ENCODE measurements at regions not wholly inside any gene's neighbourhood (a gene's known extent, or its start where the extent isn't known, plus 50 kb on each side); places are given as distances from the start of the nearest gene placed in this dataset.

DNA sequence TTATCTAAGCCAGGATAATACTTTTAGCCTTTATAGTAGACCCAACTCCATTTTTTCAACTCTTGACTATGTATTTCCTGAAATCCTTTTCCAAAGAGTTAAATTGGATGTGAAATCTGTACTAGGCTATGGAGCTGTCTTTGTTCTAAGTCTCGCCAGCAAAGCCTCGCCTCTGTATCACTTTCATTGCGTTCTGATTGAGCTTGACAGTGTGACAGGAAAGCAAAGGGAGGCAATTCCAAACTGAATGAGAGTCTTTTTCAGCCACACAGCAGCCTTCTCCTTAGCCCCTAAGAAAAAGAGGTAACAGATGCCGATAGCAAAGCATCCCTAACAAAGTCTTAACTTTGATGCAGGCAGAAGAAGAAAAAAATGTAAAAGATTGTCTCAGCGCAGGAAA is 154.6 kb upstream of the OTX2 start:
- H3K4me1 ChIP-seq, result no peaks in the 10 kb centered on the region
- no peak overlapping the region for H3K27ac ChIP-seq (replicated peaks in 1 of 4)
- no peaks in the 10 kb centered on the region for H3K9me3 ChIP-seq
- H3K4me3 ChIP-seq, result no peak overlapping the region
- TF ChIP-seq EP300 (IDR thresholded peaks at IDR 0.05) (no peak), POLR2A (IDR thresholded peaks at IDR 0.05; ENCODE audit: low read depth) (no peak), POLR2AphosphoS5 (IDR thresholded peaks at IDR 0.05) (no peak)
- TF ChIP-seq, protein P1, sequence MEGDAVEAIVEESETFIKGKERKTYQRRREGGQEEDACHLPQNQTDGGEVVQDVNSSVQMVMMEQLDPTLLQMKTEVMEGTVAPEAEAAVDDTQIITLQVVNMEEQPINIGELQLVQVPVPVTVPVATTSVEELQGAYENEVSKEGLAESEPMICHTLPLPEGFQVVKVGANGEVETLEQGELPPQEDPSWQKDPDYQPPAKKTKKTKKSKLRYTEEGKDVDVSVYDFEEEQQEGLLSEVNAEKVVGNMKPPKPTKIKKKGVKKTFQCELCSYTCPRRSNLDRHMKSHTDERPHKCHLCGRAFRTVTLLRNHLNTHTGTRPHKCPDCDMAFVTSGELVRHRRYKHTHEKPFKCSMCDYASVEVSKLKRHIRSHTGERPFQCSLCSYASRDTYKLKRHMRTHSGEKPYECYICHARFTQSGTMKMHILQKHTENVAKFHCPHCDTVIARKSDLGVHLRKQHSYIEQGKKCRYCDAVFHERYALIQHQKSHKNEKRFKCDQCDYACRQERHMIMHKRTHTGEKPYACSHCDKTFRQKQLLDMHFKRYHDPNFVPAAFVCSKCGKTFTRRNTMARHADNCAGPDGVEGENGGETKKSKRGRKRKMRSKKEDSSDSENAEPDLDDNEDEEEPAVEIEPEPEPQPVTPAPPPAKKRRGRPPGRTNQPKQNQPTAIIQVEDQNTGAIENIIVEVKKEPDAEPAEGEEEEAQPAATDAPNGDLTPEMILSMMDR (IDR thresholded peaks at IDR 0.05), result no peak
- no peaks in the 10 kb centered on the region for H3K27me3 ChIP-seq
- H3K36me3 ChIP-seq, result no peaks in the 10 kb centered on the region
- WGBS, result 74% methylated on average over 5 of the region's 5 CpGs
- DNase-seq (ENCODE audit: extremely low spot score), result no peak
- intact Hi-C loops (cut with DNase I), result no loop called here

DNA sequence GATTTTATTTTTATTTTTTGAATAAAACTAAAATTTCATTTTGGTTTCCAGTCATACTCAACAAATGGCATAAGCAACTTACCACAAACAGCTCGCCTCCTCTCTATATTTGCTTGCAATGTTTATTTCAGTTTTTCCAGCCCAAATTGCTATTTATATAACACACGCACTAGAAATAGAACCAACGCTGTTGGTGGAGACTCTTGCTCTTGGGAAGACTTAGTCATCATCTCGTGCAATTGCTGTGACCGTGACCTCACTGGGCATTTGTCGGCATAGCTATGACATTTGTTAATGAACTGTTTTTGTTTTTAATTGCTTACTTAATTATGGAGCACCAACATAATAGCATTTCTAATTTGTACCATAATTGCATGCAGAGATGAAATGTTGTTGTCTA is 153.1 kb upstream of the OTX2 start:
- TF ChIP-seq POLR2A (IDR thresholded peaks at IDR 0.05; ENCODE audit: low read depth) (no peak), POLR2AphosphoS5 (IDR thresholded peaks at IDR 0.05) (no peak), EP300 (IDR thresholded peaks at IDR 0.05) (no peak)
- TF ChIP-seq, protein P1 (IDR thresholded peaks at IDR 0.05), result no peak

DNA sequence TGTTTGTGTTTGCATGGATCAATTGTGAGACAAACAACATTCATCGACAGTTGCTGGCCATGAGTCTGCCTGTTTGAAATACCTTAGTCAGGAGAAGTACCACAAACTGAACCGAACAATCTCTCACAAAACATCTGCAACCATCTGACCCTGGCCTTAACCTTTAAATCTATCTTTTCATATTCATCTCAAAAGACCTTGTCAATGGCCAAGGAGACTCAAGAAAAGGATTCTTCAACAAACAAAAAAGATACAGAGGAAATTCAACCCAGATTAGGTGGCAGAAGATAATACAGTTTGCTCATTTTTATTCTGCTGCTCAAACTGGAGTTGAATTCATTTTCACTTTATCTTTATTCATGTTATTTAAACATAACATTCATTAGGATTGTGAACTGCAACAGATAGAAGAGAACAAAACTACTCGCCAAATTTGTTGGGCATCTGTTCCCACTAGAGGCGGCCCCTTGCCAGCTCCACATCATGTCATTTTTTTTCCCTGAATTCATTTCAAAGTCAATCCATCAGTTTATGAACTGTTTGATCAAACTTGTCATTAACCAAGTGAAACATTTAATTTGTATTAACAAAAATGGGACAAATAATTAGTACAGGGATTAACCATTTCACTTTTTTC is 152.3 kb upstream of the OTX2 start:
- no peak overlapping the region for H3K4me3 ChIP-seq
- H3K27ac ChIP-seq (replicated peaks in 1 of 4), result no peak overlapping the region
- 55% methylated on average over 4 of the region's 4 CpGs for WGBS
- TF ChIP-seq EP300 (IDR thresholded peaks at IDR 0.05) (no peak), POLR2A (IDR thresholded peaks at IDR 0.05; ENCODE audit: low read depth) (no peak), POLR2AphosphoS5 (IDR thresholded peaks at IDR 0.05) (no peak)
- TF ChIP-seq, protein P1 (IDR thresholded peaks at IDR 0.05), result no peak
- H3K27me3 ChIP-seq, result no peaks in the 10 kb centered on the region
- no peaks in the 10 kb centered on the region for H3K9me3 ChIP-seq
- H3K4me1 ChIP-seq, result no peaks in the 10 kb centered on the region
- no peaks in the 10 kb centered on the region for H3K36me3 ChIP-seq
- intact Hi-C loops (cut with DNase I), result no loop called here
- no peak for DNase-seq (ENCODE audit: extremely low spot score)

More for the DNA sequence above, 153.1 kb upstream of the OTX2 start:
- no peaks in the 10 kb centered on the region for H3K4me1 ChIP-seq
- no peak overlapping the region for H3K4me3 ChIP-seq
- WGBS, result 83% methylated on average over 6 of the region's 6 CpGs
- intact Hi-C loops (cut with DNase I), result no loop called here
- no peaks in the 10 kb centered on the region for H3K9me3 ChIP-seq
- H3K27ac ChIP-seq (replicated peaks in 1 of 4), result no peak overlapping the region
- H3K27me3 ChIP-seq, result no peaks in the 10 kb centered on the region
- no peak for DNase-seq (ENCODE audit: extremely low spot score)
- H3K36me3 ChIP-seq, result no peaks in the 10 kb centered on the region

DNA sequence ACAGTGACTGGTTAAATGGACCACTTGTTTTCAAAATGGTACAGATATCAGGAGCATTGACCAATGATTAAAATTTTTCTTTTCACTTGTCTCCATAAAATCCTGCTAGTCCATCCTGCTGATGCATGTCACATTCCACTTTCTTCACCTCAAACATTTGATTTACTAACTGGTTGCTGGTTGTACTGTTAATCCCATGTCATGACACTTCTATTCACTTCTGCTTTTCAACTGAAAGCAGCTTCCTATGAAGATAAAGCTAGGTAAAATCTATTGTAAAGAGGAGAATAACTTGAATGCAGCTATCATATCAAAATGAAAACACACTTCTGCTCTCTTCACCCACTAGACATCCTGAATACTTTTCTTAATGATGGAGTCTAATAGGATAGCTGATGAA is 149.6 kb upstream of the OTX2 start:
- Histone ChIP-seq H3K9me3 (no peaks in the 10 kb centered on the region), H3K27me3 (no peaks in the 10 kb centered on the region), H3K4me1 (no peaks in the 10 kb centered on the region), H3K4me3 (no peak overlapping the region), H3K36me3 (no peaks in the 10 kb centered on the region), H3K27ac (replicated peaks in 1 of 4) (no peak overlapping the region)
- TF ChIP-seq EP300 (IDR thresholded peaks at IDR 0.05) (no peak), POLR2A (IDR thresholded peaks at IDR 0.05; ENCODE audit: low read depth) (no peak), POLR2AphosphoS5 (IDR thresholded peaks at IDR 0.05) (no peak)
- TF ChIP-seq, protein P1 (IDR thresholded peaks at IDR 0.05), result no peak
- intact Hi-C loops (cut with DNase I), result no loop called here
- no peak for DNase-seq (ENCODE audit: extremely low spot score)

DNA sequence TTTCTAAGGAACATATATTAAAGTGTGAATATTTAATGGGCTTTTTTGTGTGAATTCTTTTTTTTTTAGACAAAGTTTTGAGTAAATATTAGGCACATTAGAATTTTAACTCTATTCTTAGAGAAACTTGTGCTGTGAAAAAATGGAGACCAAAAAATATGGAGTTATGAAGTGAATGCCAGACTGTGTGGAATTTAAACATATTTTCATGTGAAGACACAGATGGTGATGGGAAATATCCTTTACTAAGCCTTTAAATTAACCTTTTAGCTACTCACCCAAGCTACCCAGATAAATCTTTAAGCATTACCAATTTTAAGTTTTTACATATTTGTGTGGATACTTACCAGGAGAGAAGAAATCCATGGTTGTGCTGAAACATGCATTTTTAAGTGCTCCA is 148.8 kb upstream of the OTX2 start:
- Histone ChIP-seq H3K4me1 (no peaks in the 10 kb centered on the region), H3K9me3 (no peaks in the 10 kb centered on the region), H3K27ac (replicated peaks in 1 of 4) (no peak overlapping the region), H3K4me3 (no peak overlapping the region), H3K27me3 (no peaks in the 10 kb centered on the region), H3K36me3 (no peaks in the 10 kb centered on the region)
- intact Hi-C loops (cut with DNase I), result no loop called here
- no peak for DNase-seq (ENCODE audit: extremely low spot score)
- TF ChIP-seq, protein P1 (IDR thresholded peaks at IDR 0.05), result no peak
- TF ChIP-seq POLR2AphosphoS5 (IDR thresholded peaks at IDR 0.05) (no peak), POLR2A (IDR thresholded peaks at IDR 0.05; ENCODE audit: low read depth) (no peak), EP300 (IDR thresholded peaks at IDR 0.05) (no peak)
